GM19397 (cell line): ENCODE measurements at regions not wholly inside any gene's neighbourhood (a gene's known extent, or its start where the extent isn't known, plus 50 kb on each side); places are given as distances from the start of the nearest gene placed in this dataset.

Experiments
- ATAC-seq: cut with Tn5 transposase; IDR thresholded peaks from one replicate; pipeline ENCODE4 v1.9.1; 2021; ENCODE audit warnings: mild to moderate bottlenecking, moderate library complexity; ENCODE audit not compliant: unreplicated experiment

- no peak for ATAC-seq
These were observed 174.8 kb downstream of the BMP2 start for GRCh38 chr20:6942266-6942665.

DNA sequence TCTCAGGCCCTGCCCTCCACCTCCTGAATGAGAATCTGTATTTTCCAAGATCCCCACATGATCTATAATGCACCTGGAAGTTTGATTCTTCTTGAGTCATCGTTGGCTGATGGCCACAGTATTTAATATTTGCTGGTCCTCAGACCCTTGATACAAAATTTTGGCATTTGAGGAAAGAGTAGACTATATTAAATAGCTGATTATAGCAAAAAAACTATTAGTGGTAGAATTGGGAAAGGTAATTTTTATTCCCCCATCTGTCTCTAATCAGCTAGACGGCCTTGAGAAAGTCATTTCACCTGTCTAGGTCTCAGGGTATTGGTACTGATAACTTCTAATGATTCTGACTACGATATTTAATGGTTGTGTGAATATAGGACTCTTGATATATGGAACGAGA lies 176.8 kb downstream of the BMP2 start:
- ATAC-seq: no peak

- no peak for ATAC-seq
These were observed 186.1 kb downstream of the BMP2 start for GRCh38 chr20:6953611-6954010.

DNA sequence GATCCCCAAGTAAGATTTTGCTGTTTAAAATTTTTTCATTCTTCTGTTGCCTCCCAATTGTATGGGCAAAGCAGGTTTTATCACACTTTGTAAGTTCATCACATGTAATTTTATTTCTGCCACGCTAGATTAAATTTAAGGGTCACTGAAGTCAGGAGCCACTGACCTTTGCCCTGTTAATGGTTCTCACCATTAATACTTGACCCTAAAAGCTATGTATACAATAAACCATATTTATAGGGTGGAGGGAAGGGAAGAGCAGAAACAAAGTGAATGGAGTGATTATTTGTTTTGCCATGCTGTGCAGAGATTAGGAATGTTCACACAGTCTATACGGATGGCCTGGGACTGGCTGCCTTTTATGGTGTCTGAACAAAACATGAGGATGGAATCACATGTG lies 186.7 kb downstream of the BMP2 start:
- no peak for ATAC-seq

- ATAC-seq: no peak
These were observed 188.6 kb downstream of the BMP2 start for GRCh38 chr20:6956056-6956455.

DNA sequence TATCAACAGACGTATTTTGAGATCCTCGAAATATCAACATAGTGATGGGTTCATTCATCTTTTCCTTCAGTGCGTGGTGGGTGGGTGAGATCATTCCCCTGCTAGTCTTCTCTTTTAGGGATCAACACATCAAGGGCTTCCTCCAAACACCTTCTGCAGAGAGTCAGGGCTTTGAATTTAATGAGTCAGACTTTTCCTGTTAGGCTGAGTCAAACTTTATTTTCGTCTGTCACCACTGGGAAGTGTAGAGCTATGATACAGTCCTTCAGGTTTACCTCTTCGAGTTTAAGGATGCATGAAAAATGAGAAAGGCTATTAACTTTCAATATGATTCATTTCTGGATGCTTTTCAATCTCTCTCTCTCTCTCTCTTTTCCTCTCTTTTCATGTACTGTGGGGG lies 189.1 kb downstream of the BMP2 start:
- ATAC-seq: no peak

- no peak for ATAC-seq
These were observed 192.4 kb downstream of the BMP2 start for GRCh38 chr20:6959900-6960312.

DNA sequence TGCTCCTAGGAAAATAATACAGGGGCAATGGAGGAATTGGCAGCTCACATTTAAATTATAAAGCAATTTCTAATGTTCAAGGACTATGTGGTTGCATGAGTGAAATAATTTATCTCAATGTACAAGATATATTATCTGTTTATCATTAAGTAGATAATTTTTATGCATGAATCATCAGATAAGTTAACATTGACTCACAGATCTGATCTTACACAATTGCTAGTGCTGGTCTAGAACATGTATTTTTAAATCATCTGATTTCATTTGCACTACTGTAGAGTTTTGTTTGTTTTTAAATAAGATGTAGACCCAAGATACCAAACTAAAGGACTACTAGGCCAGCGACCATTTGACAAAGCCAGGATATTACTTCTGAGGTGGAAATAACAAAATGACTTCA lies 199.2 kb downstream of the BMP2 start:
- ATAC-seq: no peak

GRCh38 chr20:6974838-6975237 lies 207.4 kb downstream of the BMP2 start:
- ATAC-seq: no peak

DNA sequence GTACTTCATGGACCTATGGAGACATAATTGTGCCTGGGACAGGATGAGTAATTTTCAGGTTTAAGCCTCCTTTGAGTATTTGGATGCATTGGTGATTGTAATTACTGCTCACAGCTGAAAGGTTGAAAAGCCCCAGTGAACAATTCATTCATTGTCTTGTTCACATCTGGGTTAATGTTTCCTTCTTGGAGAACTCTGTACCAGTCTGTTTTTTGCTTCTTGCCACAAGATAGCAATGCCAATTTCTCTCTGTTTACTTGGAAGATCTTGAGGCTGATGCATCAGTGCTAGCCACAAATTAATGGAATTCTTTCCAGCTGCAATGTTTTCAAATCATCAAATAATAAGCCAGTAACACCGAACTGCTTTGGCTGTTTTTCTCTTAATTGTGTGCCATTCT lies 207.8 kb downstream of the BMP2 start:
- no peak for ATAC-seq

- ATAC-seq: no peak
These were observed 208.8 kb downstream of the BMP2 start for GRCh38 chr20:6976106-6976900.

DNA sequence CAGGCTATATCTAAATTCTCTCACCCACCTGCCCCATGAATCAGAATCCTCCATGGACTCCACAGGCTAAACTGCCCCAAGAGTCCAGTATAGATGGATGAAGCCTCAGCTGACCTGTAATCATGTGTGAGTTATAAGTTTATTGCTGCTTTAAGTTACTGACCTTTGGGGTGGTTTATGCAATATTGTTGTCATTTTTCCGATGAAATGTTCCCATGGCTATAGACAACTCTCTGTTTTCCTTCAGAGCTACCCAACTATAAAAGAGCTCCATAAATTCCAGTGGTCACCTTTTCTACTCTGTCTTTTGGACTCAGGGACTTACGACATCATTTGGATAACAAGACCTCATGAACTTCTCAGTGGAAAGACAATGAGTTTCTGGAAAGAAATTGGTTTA lies 212.1 kb downstream of the BMP2 start:
- ATAC-seq: no peak

GRCh38 chr20:6993011-6993410 lies 225.5 kb downstream of the BMP2 start:
- no peak for ATAC-seq

- ATAC-seq: no peak
These were observed 226.0 kb downstream of the BMP2 start for GRCh38 chr20:6993511-6993910.

- no peak for ATAC-seq
These were observed 227.0 kb downstream of the BMP2 start for GRCh38 chr20:6994452-6994851.

DNA sequence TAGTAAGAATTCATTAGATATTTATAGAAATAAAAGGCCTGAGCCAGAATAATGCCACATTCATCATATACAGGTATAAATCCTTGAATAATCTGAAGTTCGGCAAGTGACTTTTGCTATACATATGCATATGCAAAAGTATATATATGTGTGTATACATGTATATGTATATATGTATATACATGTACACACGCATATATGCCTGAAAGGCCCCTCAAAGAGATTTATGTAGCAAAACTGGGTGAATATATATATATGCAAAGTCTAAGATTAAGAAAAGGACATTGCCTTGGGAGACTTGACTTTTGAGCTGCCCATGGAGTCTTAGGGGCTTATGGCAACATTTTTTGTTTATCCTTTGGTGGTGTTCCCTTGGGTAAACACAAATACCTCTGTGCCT lies 231.4 kb downstream of the BMP2 start:
- ATAC-seq: no peak

- ATAC-seq: no peak
These were observed 231.9 kb downstream of the BMP2 start for GRCh38 chr20:6999381-6999780.

- ATAC-seq: no peak
These were observed 236.1 kb downstream of the BMP2 start for GRCh38 chr20:7003598-7003997.

- ATAC-seq: no peak
These were observed 237.3 kb downstream of the BMP2 start for GRCh38 chr20:7004801-7005200.

DNA sequence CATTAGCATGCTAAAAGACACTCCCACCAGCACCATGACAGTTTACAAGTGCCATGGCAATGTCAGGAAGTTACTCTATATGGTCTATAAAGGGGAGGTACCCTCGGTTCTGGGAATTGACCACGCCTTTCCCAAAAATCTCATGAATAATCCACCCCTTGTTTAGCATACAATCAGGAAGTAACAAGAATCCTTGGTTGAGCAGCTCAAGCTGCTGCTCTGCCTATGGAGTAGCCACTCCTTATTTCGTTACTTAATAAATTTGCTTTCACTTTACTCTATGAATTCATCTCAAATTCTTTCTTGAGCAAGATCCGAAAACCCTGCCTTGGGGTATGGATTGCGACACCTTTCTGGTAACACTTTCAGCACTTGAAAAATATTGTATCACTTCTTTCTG lies 243.0 kb downstream of the BMP2 start:
- no peak for ATAC-seq

DNA sequence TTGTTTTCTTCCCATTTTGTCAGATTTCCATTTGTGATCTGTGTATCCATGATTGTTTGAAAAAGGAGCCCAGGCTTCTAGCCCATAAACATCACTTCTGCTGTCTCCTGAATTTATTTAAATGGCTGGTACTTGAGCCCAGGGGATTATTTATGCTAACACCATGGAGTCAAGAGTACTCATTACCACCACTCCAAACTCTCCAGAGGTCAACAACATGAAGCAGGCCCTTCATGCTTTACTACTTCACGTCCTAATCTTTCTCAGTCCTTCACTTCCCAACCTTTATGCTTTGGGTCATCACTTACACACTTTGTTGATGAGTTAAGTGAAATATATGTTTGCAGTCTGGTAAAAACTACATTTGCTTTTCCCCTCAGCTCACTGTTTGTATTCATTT lies 247.8 kb downstream of the BMP2 start:
- ATAC-seq: no peak

- ATAC-seq: no peak
These were observed 255.1 kb downstream of the BMP2 start for GRCh38 chr20:7022597-7022996.

DNA sequence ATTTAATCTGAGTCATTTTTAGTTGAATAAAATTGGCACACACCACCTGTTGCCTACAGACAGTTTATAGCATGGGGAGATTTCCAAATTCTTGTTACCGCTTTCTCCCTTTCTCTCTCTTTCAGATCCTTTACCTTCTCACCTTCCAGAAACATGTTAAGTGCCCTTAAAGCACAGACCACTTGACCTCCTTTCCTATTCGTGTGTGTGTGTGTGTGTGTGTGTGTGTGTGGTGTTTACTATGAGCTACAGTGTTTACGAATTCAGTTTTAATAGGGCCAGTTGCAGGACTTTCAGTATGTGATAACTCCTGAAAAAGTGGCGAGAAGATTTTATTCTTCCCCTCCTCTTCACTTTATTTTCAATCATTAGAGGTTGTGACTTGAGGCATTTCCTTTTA lies 258.1 kb downstream of the BMP2 start:
- ATAC-seq: no peak
